ENCODE measurements at regions not wholly inside any gene's neighbourhood (a gene's known extent, or its start where the extent isn't known, plus 50 kb on each side); places are given as distances from the start of the nearest gene placed in this dataset.

DNA sequence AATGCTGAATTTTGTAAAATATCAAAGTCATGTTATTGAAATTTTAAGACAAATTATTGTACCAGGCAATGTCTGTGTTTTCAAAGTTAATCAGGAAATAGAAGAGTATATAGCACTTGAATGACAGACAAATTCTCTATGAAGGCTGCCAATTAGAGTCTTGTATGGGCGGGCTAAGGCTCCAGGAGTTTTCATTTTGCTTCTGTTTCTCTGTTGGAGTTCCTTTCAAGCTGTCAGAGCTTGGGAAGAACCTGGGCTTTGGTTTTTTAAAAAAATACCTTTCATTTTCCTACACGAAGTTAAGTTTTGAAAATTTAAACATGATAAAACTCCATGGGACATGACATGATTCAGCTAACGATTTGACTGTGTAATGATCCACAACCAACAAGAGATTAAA is 339.0 kb upstream of the KCNH7 start:
- Mint-ChIP-seq H3K4me3 (no peak overlapping the region), H3K4me1 (ENCODE audit: low read depth) (no peaks in the 10 kb centered on the region), H3K36me3 (ENCODE audit: low read depth) (no peaks in the 10 kb centered on the region), H3K27ac (no peak overlapping the region), H3K9me3 (no peaks in the 10 kb centered on the region), H3K27me3 (ENCODE audit: insufficient read depth) (no peaks in the 10 kb centered on the region)
- intact Hi-C loops (cut with micrococcal nuclease), result loop anchor here (10.0 kb wide), 1 partner anchor 1537 kb away; no protein-coding TSS in a partner anchor
- no peak for DNase-seq (ENCODE audit: low spot score)

DNA sequence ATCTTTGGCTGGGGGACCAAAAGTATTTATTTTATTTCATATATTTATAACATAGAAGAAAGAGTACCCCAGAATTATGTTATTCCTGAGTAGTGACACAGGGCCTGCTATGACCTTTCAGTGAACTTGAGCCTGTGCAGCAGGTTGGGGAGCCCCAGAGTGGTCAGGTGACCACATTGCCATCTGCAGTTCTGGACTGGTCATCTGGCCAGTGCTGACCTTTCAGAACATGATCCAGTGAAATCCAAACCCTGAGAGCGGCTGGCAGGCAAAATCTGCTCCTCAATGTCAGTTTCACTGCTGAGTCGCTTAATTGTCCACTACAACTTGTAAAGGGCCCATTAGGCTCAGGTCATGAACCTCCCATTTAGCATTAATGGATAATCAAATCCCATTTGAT is 336.7 kb upstream of the KCNH7 start:
- H3K36me3 Mint-ChIP-seq (ENCODE audit: low read depth), result no peaks in the 10 kb centered on the region
- intact Hi-C loops (cut with micrococcal nuclease), result loop anchor here (10.0 kb wide), 1 partner anchor 1540 kb away; no protein-coding TSS in a partner anchor
- no peak overlapping the region for H3K4me3 Mint-ChIP-seq
- H3K27me3 Mint-ChIP-seq (ENCODE audit: insufficient read depth), result no peaks in the 10 kb centered on the region
- DNase-seq (ENCODE audit: low spot score), result no peak
- H3K9me3 Mint-ChIP-seq, result no peaks in the 10 kb centered on the region
- H3K27ac Mint-ChIP-seq, result no peak overlapping the region
- no peaks in the 10 kb centered on the region for H3K4me1 Mint-ChIP-seq (ENCODE audit: low read depth)

DNA sequence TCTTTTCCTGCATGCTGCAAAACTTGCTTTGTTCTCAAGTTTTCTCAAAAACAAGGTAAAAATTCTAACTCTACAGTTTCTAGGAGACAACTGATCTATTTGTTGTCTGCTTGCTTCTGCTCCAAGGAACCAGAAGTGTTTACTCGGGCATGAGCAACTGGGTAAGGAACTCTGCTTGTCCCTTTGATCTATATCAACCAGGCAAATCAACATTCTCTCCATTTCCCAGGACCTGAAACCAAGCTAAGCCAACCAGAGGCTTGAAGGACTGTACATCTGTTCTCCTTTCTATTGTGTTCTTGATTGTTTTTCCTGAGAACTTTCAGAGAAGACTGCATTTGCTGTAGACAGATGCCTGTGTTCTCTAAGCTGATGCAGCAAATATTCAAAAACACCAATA is 335.0 kb upstream of the KCNH7 start:
- no peaks in the 10 kb centered on the region for H3K36me3 Mint-ChIP-seq (ENCODE audit: low read depth)
- H3K27me3 Mint-ChIP-seq (ENCODE audit: insufficient read depth), result no peaks in the 10 kb centered on the region
- H3K4me3 Mint-ChIP-seq, result no peak overlapping the region
- intact Hi-C loops (cut with micrococcal nuclease), result loop anchor here (10.0 kb wide), 1 partner anchor 1541 kb away; no protein-coding TSS in a partner anchor
- no peaks in the 10 kb centered on the region for H3K9me3 Mint-ChIP-seq
- DNase-seq (ENCODE audit: low spot score), result no peak
- H3K4me1 Mint-ChIP-seq (ENCODE audit: low read depth), result no peaks in the 10 kb centered on the region
- H3K27ac Mint-ChIP-seq, result no peak overlapping the region

DNA sequence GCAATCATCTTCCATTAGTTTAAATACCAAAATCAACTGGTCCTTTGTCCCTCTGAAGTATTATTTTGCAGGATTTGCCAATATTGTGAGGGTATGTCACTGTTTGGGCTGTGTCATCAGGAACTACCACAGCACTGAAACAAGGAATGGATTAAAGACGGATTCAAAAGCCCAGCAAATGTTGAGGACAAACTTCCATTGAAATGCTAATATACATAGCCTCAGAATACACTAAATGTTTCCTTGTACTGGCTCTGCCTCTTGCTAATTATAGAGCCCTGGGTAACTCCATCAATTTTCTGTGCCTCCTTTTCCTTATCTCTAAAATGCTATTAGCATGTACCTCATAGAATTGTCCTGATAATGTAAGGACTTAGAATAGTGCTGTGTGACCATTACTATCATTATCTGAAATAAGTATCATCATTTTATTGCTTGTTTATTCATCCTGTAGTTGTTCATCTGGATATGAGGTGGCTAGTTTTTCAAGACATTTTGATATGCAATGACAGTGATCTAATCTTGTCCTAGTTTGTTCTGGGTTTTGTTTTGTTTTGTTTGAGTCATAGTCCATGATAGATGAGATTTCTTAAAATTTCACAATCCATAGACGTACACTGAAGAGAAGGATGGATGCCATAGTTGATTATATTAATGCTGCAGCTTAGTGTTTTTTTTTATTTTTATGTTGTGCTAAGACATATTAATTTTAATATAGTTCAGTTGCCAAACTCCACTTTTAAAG is 333.4 kb upstream of the KCNH7 start:
- intact Hi-C loops (cut with micrococcal nuclease), result loop anchor here (10.0 kb wide), 1 partner anchor 1543 kb away; no protein-coding TSS in a partner anchor
- no peak for DNase-seq (ENCODE audit: low spot score)
- no peak overlapping the region for H3K27ac Mint-ChIP-seq
- no peaks in the 10 kb centered on the region for H3K9me3 Mint-ChIP-seq
- no peak overlapping the region for H3K4me3 Mint-ChIP-seq
- no peaks in the 10 kb centered on the region for H3K36me3 Mint-ChIP-seq (ENCODE audit: low read depth)
- H3K4me1 Mint-ChIP-seq (ENCODE audit: low read depth), result no peaks in the 10 kb centered on the region
- H3K27me3 Mint-ChIP-seq (ENCODE audit: insufficient read depth), result no peaks in the 10 kb centered on the region

DNA sequence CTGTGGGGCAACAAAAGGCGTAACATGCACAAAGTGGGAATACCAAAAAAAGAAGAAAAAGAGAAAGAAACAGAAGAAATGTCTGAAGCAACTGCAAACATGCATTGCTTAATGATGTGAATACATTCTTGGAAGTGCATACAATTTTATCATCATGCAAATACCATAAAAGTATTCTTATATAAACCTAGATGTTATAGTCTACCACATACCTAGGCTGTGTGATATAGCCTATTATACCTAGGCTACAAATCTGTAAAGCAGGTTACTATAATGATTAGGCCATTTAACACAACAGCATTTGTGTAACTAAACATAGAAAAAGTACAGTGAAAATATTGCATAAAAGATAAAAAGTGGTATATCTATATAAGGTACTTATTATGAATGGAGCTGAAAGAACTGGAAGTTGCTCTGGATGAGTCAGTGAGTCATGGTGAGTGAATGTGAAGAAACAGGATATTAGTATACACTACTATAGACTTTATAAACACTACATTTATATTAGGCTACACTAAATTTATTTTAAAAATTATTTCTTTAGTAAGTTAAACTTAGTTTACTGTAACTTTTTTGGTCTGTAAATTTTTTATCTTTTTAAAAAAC is 319.4 kb upstream of the KCNH7 start:
- Mint-ChIP-seq H3K4me3 (no peak overlapping the region), H3K9me3 (no peaks in the 10 kb centered on the region), H3K4me1 (ENCODE audit: low read depth) (no peaks in the 10 kb centered on the region), H3K27ac (no peak overlapping the region), H3K36me3 (ENCODE audit: low read depth) (no peaks in the 10 kb centered on the region), H3K27me3 (ENCODE audit: insufficient read depth) (no peaks in the 10 kb centered on the region)
- no peak for DNase-seq (ENCODE audit: low spot score)
- intact Hi-C loops (cut with micrococcal nuclease), result no loop called here

DNA sequence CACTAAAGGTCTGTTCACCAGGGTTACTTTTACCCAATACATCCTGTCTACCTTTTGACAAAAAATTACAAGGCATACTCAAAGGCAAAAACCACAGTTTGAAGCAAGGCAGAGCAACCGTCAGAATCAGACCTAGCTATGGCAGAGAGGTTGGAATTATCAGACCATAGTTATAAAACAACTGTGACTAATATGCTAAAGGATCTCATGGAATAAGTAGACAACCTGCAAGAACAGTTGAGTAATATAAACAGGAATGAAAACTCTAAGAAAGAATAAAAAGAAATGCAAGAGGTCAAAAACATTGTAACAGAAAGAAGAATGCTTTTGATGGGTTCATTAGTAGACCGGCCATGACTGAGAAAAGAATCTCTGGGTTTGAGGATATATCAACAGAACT is 318.8 kb upstream of the KCNH7 start:
- H3K36me3 Mint-ChIP-seq (ENCODE audit: low read depth), result no peaks in the 10 kb centered on the region
- H3K27ac Mint-ChIP-seq, result no peak overlapping the region
- H3K9me3 Mint-ChIP-seq, result no peaks in the 10 kb centered on the region
- intact Hi-C loops (cut with micrococcal nuclease), result no loop called here
- DNase-seq (ENCODE audit: low spot score), result no peak
- no peaks in the 10 kb centered on the region for H3K4me1 Mint-ChIP-seq (ENCODE audit: low read depth)
- H3K27me3 Mint-ChIP-seq (ENCODE audit: insufficient read depth), result no peaks in the 10 kb centered on the region
- no peak overlapping the region for H3K4me3 Mint-ChIP-seq

DNA sequence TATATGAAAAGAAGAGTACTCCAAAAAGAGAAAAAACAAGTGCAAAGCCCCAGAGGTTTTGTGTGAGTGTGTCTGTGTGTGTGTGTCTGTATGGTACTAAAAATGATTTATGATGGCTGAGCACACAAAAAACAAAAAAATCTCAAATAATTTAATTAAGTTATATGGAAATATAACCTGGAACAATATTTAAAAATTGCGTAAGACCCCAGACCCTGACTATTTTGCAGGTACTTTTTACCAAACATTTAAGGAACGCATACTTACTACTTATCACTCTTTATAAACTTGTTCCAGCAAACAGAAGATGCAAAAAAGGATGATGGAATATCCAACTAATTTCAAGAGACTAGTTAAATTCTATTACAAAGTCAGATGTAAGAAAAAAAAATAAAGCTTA is 317.4 kb upstream of the KCNH7 start:
- intact Hi-C loops (cut with micrococcal nuclease), result no loop called here
- no peaks in the 10 kb centered on the region for H3K4me1 Mint-ChIP-seq (ENCODE audit: low read depth)
- no peak for DNase-seq (ENCODE audit: low spot score)
- no peaks in the 10 kb centered on the region for H3K36me3 Mint-ChIP-seq (ENCODE audit: low read depth)
- no peaks in the 10 kb centered on the region for H3K27me3 Mint-ChIP-seq (ENCODE audit: insufficient read depth)
- no peaks in the 10 kb centered on the region for H3K9me3 Mint-ChIP-seq
- H3K27ac Mint-ChIP-seq, result no peak overlapping the region
- H3K4me3 Mint-ChIP-seq, result no peak overlapping the region

DNA sequence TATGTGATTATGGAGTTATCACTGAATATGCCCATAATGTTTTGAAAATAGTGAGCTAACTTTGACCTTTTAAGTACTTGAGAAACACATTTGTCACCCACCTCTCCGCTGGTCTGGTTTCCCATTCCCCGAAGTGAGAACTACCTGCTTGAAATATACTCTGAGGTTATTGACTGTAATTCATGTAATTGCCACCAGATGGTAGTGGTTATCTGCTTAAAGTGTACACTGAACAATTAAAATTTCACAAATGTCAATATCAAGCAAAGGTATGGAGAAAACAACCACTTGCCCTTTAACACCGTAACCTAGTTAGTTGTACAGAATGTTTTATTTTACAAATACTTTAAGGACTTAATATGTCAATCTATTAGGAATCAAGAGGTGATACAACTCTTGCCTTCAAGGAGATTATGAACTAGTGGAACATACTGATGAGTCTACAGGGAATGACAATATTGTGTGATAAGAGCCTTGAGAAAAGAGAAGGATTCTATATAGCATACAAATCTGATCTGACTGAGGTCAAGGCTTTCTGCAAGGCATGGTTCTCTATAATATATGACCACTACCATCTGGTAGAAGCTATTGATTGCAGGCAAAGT is 316.8 kb upstream of the KCNH7 start:
- intact Hi-C loops (cut with micrococcal nuclease), result no loop called here
- Mint-ChIP-seq H3K27ac (no peak overlapping the region), H3K27me3 (ENCODE audit: insufficient read depth) (no peaks in the 10 kb centered on the region), H3K9me3 (no peaks in the 10 kb centered on the region), H3K4me1 (ENCODE audit: low read depth) (no peaks in the 10 kb centered on the region), H3K36me3 (ENCODE audit: low read depth) (no peaks in the 10 kb centered on the region), H3K4me3 (no peak overlapping the region)
- no peak for DNase-seq (ENCODE audit: low spot score)

DNA sequence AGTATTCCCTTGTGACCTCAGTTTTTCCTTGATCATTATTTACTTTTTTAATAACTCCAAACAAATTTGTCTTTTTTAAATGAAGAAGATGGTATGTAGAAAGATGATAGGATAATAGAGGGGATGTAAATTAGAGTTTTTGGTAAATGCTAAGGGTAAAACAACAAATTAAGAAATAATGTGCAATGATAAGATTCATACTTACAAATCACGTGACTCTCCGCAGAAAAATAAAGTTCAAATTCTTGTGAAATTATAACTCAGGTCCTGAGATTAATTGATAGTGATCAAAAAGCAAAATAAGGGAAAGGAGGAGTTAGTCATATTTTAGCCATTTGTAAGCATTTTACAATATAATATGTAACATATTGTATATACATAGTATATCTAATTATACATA is 304.1 kb upstream of the KCNH7 start:
- intact Hi-C loops (cut with micrococcal nuclease), result no loop called here
- no peaks in the 10 kb centered on the region for H3K9me3 Mint-ChIP-seq
- H3K4me1 Mint-ChIP-seq (ENCODE audit: low read depth), result no peaks in the 10 kb centered on the region
- no peaks in the 10 kb centered on the region for H3K36me3 Mint-ChIP-seq (ENCODE audit: low read depth)
- no peak for DNase-seq (ENCODE audit: low spot score)
- H3K27ac Mint-ChIP-seq, result no peak overlapping the region
- no peak overlapping the region for H3K4me3 Mint-ChIP-seq
- H3K27me3 Mint-ChIP-seq (ENCODE audit: insufficient read depth), result no peaks in the 10 kb centered on the region

DNA sequence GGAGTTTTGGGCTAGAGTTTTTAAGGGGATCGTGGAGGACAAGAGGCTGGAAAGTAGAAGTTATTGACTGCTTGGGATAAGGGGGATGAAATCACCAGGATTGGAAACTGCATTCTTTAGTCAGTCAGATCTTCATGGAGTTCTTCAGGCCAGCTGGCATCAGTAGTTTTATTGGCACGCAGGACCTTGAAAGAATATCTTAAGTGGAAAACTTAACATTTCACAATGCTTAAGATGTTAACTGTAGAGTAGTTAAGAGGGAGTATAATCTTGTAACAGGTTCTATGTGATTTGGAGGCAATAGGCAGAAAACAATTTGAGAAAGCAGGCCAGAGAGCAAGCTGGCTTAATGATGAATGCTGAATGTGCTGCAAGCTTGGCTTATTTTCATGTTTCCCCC is 300.4 kb upstream of the KCNH7 start:
- H3K4me3 Mint-ChIP-seq, result no peak overlapping the region
- no peak overlapping the region for H3K27ac Mint-ChIP-seq
- no peaks in the 10 kb centered on the region for H3K9me3 Mint-ChIP-seq
- H3K27me3 Mint-ChIP-seq (ENCODE audit: insufficient read depth), result no peaks in the 10 kb centered on the region
- intact Hi-C loops (cut with micrococcal nuclease), result no loop called here
- no peaks in the 10 kb centered on the region for H3K36me3 Mint-ChIP-seq (ENCODE audit: low read depth)
- no peak for DNase-seq (ENCODE audit: low spot score)
- no peaks in the 10 kb centered on the region for H3K4me1 Mint-ChIP-seq (ENCODE audit: low read depth)

DNA sequence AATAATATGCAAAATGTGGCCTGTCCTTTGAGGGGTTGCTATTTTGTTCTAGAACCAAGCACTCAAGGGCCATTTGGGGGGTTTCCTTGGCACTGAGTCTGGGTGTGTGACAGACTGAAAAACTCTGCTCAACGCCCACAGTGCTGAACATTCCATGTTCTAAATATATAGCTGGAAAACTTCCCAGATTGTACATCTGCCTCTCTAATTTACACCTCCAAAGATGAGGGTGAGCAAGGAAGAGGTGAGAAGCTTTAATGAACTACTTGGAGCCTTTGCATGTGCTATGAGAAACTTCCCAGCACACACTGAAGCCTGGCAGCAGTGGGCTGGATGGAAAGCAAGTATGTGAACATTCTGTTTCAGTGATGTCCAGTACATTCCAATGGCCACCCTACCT is 296.7 kb upstream of the KCNH7 start:
- no peak overlapping the region for H3K27ac Mint-ChIP-seq
- H3K4me3 Mint-ChIP-seq, result no peak overlapping the region
- H3K27me3 Mint-ChIP-seq (ENCODE audit: insufficient read depth), result no peaks in the 10 kb centered on the region
- no peaks in the 10 kb centered on the region for H3K4me1 Mint-ChIP-seq (ENCODE audit: low read depth)
- intact Hi-C loops (cut with micrococcal nuclease), result no loop called here
- no peaks in the 10 kb centered on the region for H3K9me3 Mint-ChIP-seq
- no peaks in the 10 kb centered on the region for H3K36me3 Mint-ChIP-seq (ENCODE audit: low read depth)
- no peak for DNase-seq (ENCODE audit: low spot score)

DNA sequence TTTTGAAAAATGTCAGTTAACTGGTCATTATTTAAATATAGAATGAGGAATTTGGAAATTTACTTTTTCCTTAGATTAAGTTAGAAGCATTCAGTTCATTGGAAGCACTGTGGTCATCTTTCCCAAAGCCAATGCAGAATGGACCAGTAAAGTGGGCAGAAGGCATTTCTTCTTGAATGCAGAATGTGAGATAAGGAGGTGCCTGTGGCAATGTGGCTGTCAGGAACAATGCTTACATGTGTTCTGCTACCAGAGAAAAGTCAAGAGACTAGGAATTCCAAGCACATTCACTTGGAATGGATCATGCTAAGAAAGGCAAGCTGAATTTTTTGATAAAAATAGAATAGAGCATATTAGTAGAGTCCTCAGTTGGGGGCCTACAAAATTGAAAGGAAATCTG is 295.0 kb upstream of the KCNH7 start:
- no peak for DNase-seq (ENCODE audit: low spot score)
- H3K4me3 Mint-ChIP-seq, result no peak overlapping the region
- no peaks in the 10 kb centered on the region for H3K4me1 Mint-ChIP-seq (ENCODE audit: low read depth)
- H3K27me3 Mint-ChIP-seq (ENCODE audit: insufficient read depth), result no peaks in the 10 kb centered on the region
- intact Hi-C loops (cut with micrococcal nuclease), result loop anchor here (5.0 kb wide), 1 partner anchor 241 kb away; no protein-coding TSS in a partner anchor
- no peaks in the 10 kb centered on the region for H3K36me3 Mint-ChIP-seq (ENCODE audit: low read depth)
- no peak overlapping the region for H3K27ac Mint-ChIP-seq
- no peaks in the 10 kb centered on the region for H3K9me3 Mint-ChIP-seq

DNA sequence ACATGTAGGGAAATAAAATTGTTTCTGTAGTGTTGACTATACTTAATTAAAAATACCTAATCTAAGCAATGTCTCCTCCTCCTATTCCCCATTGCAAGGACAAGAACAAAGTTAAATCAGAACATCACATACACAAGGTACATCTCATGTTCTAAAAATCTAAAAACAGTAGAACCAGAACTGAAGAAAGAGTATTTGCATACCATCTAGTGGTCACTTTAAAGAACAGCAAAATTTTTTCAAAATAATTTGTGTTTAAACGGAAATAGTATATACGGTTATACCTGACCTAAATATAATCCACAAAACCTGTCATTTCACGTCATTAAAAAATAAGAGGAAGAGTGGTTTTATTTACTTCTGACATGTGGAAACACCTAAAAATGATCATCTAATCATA is 294.3 kb upstream of the KCNH7 start:
- Mint-ChIP-seq H3K27me3 (ENCODE audit: insufficient read depth) (no peaks in the 10 kb centered on the region), H3K36me3 (ENCODE audit: low read depth) (no peaks in the 10 kb centered on the region), H3K4me3 (no peak overlapping the region), H3K4me1 (ENCODE audit: low read depth) (no peaks in the 10 kb centered on the region), H3K27ac (no peak overlapping the region), H3K9me3 (no peaks in the 10 kb centered on the region)
- intact Hi-C loops (cut with micrococcal nuclease), result loop anchor here (5.0 kb wide), 1 partner anchor 241 kb away; no protein-coding TSS in a partner anchor
- no peak for DNase-seq (ENCODE audit: low spot score)
